CD4-positive, CD25-positive, alpha-beta regulatory T cell (primary cell): ENCODE measurements at regions not wholly inside any gene's neighbourhood (a gene's known extent, or its start where the extent isn't known, plus 50 kb on each side); places are given as distances from the start of the nearest gene placed in this dataset.

Experiments used
- ATAC-seq, 2 donors: fragments of 150-1000 bp; cut with Tn5 transposase; one replicate each; pipeline ENCODE4 v1.10.0; 2021; ENCODE audit warnings: low read depth in 2 of 2, moderate number of reproducible peaks in 2 of 2, moderate library complexity in 1 of 2
- DNase-seq, 3 donors: peaks; one replicate each; pipeline versions ENCODE4 v3.0.0 to v3.0.0-alpha.2; 2012 to 2022; ENCODE audit warnings: mixed read lengths in 1 of 3
- H3K27ac ChIP-seq: one replicate; pipeline ENCODE4 v1.7.0; 2013; ENCODE audit warnings: mild to moderate bottlenecking, low read length; ENCODE audit not compliant: insufficient read depth, poor library complexity, severe bottlenecking
- H3K27me3 ChIP-seq: one replicate; pipeline ENCODE4 v1.7.0; 2013; ENCODE audit warnings: low read length; ENCODE audit not compliant: control insufficient read depth, insufficient read depth
- H3K36me3 ChIP-seq: one replicate; pipeline ENCODE4 v1.7.0; 2013; ENCODE audit warnings: mild to moderate bottlenecking, low read length, moderate library complexity; ENCODE audit not compliant: control insufficient read depth, insufficient read depth
- H3K4me1 ChIP-seq: 2 replicates; pipeline ENCODE4 v1.7.0; 2013; ENCODE audit warnings: mild to moderate bottlenecking, low read length; ENCODE audit not compliant: insufficient read depth, control insufficient read depth, poor library complexity, severe bottlenecking
- H3K4me3 ChIP-seq: one replicate; pipeline ENCODE4 v1.7.0; 2013; ENCODE audit warnings: low read depth, mild to moderate bottlenecking, low read length, moderate library complexity
- H3K9me3 ChIP-seq, 2 experiments: 1 replicate in 1 of 2; 2 replicates in 1 of 2; pipeline ENCODE4 v1.7.0; 2013; ENCODE audit warnings: low read length in 2 of 2, mild to moderate bottlenecking in 1 of 2, moderate library complexity in 1 of 2; ENCODE audit not compliant: control insufficient read depth in 2 of 2
- H3K27ac Mint-ChIP-seq, 3 donors: one replicate each; pipeline ENCODE4 v1.8.0; 2020 to 2022; ENCODE audit warnings: mild to moderate bottlenecking in 3 of 3, mixed read lengths in 3 of 3, moderate library complexity in 2 of 3
- H3K27me3 Mint-ChIP-seq: one replicate; pipeline ENCODE4 v1.8.0; 2022; ENCODE audit warnings: mild to moderate bottlenecking, mixed read lengths
- H3K36me3 Mint-ChIP-seq: one replicate; pipeline ENCODE4 v1.8.0; 2020; ENCODE audit warnings: mixed read lengths
- H3K4me1 Mint-ChIP-seq, 4 donors: one replicate each; pipeline ENCODE4 v1.8.0; 2020 to 2022; ENCODE audit warnings: mixed read lengths in 4 of 4, mild to moderate bottlenecking in 1 of 4
- H3K4me3 Mint-ChIP-seq, 4 donors: one replicate each; pipeline ENCODE4 v1.8.0; 2020 to 2022; ENCODE audit warnings: mild to moderate bottlenecking in 4 of 4, mixed read lengths in 4 of 4, moderate library complexity in 3 of 4
- H3K9me3 Mint-ChIP-seq, 7 donors: one replicate each; pipeline ENCODE4 v1.8.0; 2020 to 2022; ENCODE audit warnings: mixed read lengths in 7 of 7, mild to moderate bottlenecking in 3 of 7, moderate library complexity in 2 of 7

DNA sequence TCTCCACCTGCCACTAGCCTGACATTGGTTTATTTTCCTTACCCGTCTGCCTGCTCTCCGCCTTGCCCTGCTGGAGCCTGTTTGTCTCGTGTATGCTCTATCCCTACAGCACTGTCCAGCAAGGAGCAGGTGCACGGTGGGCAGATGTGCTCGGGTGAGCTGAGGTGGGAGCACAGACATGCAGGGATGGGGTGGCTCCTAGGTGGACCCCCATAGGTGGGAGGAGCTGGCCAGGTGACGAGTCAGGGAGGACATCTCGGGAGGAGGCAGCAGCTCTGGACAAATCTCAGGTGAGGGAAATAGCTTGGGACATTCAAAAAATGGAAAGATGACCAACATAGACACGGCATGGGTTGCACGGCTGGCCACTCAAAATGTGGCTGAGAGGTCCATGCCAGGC, 89.2 kb upstream of the SHANK2 start:
- Histone ChIP-seq H3K27ac (no peak overlapping the region), H3K4me3 (no peak overlapping the region), H3K36me3 (no peaks in the 10 kb centered on the region), H3K4me1 (no peaks in the 10 kb centered on the region), H3K9me3 (no peaks in the 10 kb centered on the region), H3K27me3 (no peaks in the 10 kb centered on the region)
- ATAC-seq (no peak), DNase-seq (no peak)
- H3K4me1 Mint-ChIP-seq = no peaks in the 10 kb centered on the region
- H3K27me3 Mint-ChIP-seq = peaks cover 9% of the 10 kb centered on the region
- H3K36me3 Mint-ChIP-seq = no peaks in the 10 kb centered on the region
- H3K9me3 Mint-ChIP-seq = peaks cover 0 to 3% (median 0%) of the 10 kb centered on the region in 7 donors
- no peak overlapping the region for H3K27ac Mint-ChIP-seq
- no peak overlapping the region for H3K4me3 Mint-ChIP-seq

- ATAC-seq = no peak
- Mint-ChIP-seq H3K4me1 (no peaks in the 10 kb centered on the region), H3K9me3 (peaks cover 0 to 3% (median 0%) of the 10 kb centered on the region in 7 donors), H3K27ac (no peak overlapping the region), H3K36me3 (no peaks in the 10 kb centered on the region), H3K4me3 (no peak overlapping the region), H3K27me3 (peaks cover 9% of the 10 kb centered on the region)
- H3K4me1 ChIP-seq = no peaks in the 10 kb centered on the region
- DNase-seq = no peak
- no peak overlapping the region for H3K27ac ChIP-seq
- no peaks in the 10 kb centered on the region for H3K36me3 ChIP-seq
- no peaks in the 10 kb centered on the region for H3K9me3 ChIP-seq
- H3K4me3 ChIP-seq = no peak overlapping the region
- no peaks in the 10 kb centered on the region for H3K27me3 ChIP-seq
Observed at GRCh38 chr11:71341173-71341572, 88.8 kb upstream of the SHANK2 start.

DNA sequence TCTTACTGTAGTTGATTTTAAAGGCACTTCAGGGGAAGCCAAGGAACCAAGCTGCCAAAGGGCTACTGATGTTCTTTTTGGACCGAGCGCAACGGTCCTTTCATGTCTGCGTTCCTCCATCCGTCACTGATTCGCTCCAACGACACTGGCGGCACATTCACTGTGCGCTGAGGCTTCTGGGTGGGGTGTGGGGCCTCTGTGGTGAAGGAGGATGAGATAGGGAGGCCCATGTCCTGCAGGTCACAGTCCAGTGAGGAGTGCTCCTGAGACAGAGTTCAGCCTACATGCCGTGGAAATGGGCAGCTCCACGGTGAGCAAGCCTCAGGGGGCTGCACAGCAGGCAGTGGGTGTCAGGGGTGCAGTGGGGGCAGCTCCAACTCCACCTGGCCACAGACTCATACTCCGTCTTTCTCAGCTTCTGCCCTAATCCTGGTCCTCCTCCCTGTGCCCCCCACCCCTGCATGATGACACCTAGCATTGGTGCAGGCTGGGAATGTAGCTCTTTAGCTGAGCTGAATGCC, 87.8 kb upstream of the SHANK2 start:
- Mint-ChIP-seq H3K27me3 (peaks cover 9% of the 10 kb centered on the region), H3K27ac (no peak overlapping the region), H3K4me1 (no peaks in the 10 kb centered on the region), H3K36me3 (no peaks in the 10 kb centered on the region), H3K9me3 (peaks cover 0 to 3% (median 0%) of the 10 kb centered on the region in 7 donors), H3K4me3 (no peak overlapping the region)
- Histone ChIP-seq H3K4me3 (no peak overlapping the region), H3K27me3 (no peaks in the 10 kb centered on the region), H3K36me3 (no peaks in the 10 kb centered on the region), H3K27ac (no peak overlapping the region), H3K9me3 (no peaks in the 10 kb centered on the region), H3K4me1 (no peaks in the 10 kb centered on the region)
- ATAC-seq (no peak), DNase-seq (no peak)

- Mint-ChIP-seq H3K27me3 (peaks cover 9% of the 10 kb centered on the region), H3K4me3 (no peak overlapping the region), H3K27ac (no peak overlapping the region), H3K36me3 (no peaks in the 10 kb centered on the region), H3K4me1 (no peaks in the 10 kb centered on the region), H3K9me3 (peaks cover 0 to 8% (median 0%) of the 10 kb centered on the region in 7 donors)
- H3K27me3 ChIP-seq = no peaks in the 10 kb centered on the region
- no peaks in the 10 kb centered on the region for H3K36me3 ChIP-seq
- no peaks in the 10 kb centered on the region for H3K4me1 ChIP-seq
- H3K27ac ChIP-seq = no peak overlapping the region
- no peak overlapping the region for H3K4me3 ChIP-seq
- DNase-seq (no peak), ATAC-seq (no peak)
- H3K9me3 ChIP-seq = peaks cover 0 to 4% of the 10 kb centered on the region in 2 experiments
Observed at GRCh38 chr11:71339396-71339881, 87.1 kb upstream of the SHANK2 start.

DNA sequence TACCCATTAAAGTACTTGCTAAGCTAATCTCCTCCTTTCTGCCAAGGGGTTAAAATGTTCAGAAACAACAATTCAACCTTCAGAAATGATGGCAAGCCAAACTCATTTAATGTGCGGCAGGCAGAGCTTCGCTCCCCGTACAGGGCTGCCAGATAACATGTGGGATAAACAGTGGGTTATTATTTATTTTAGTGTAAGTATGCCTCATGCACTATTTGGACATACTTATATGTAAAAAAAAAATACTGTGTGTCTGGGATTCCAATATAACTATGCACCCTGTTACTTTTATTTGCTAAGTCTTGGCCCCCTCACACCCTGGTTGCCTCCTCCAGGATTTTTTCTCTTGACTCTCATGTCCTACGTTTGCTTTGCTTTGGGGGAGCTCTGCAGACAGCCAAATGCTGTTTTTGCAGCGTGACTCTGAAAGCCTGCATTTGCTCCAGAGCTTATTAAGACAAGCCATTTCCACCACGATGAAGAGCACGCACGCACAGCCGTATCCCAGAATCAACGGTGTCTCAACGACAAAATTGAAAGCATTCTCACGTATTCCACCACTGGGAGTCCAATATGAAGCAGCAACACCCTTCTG, 86.5 kb upstream of the SHANK2 start:
- Histone ChIP-seq H3K4me1 (no peaks in the 10 kb centered on the region), H3K9me3 (peaks cover under 1 to 10% of the 10 kb centered on the region in 2 experiments), H3K4me3 (no peak overlapping the region), H3K27me3 (no peaks in the 10 kb centered on the region), H3K36me3 (no peaks in the 10 kb centered on the region), H3K27ac (no peak overlapping the region)
- H3K4me3 Mint-ChIP-seq = no peak overlapping the region
- peaks cover 0 to 12% (median under 1%) of the 10 kb centered on the region in 7 donors for H3K9me3 Mint-ChIP-seq
- no peaks in the 10 kb centered on the region for H3K4me1 Mint-ChIP-seq
- no peak for ATAC-seq
- H3K36me3 Mint-ChIP-seq = no peaks in the 10 kb centered on the region
- H3K27me3 Mint-ChIP-seq = peaks cover 6% of the 10 kb centered on the region
- no peak for DNase-seq
- no peak overlapping the region for H3K27ac Mint-ChIP-seq

DNA sequence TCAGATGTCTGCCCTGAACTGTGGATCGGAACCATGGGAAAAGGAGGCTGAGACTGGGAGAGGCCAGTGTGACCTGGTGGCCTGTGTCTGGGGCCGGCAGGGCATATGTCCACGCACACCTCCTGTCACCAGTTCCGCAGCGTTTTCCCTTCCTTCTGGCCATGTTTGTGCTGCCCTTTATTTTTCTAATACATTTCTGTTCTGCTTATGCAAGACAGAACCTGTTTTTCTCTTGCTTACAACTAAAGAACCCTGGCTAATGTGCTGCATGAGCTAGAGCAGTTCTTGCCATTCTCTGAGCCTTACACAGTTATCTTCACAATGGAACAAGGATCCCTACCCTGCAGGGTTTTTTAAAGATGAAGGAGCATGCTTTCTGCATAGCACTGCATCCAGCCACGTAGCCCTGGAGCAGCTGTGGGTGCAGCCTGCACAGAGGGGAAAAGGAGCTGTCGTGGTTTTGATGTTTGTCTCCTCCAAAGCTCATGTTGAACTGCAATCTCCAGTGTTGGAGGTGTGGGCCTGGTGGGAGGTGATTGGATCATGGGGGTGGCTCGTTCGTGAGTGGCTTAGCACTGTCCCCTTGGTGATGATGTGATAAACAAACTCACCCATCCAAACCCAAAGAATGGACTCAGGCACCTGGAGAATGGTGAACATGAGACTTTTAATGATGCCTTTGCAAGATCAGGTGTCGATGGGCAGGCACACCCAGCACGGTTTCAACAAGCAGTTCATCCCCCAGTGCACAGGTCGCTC, 84.8 kb upstream of the SHANK2 start:
- Histone ChIP-seq H3K27me3 (no peaks in the 10 kb centered on the region), H3K9me3 (peaks cover 10 to 27% of the 10 kb centered on the region in 2 experiments), H3K4me1 (no peaks in the 10 kb centered on the region), H3K4me3 (no peak overlapping the region), H3K36me3 (no peaks in the 10 kb centered on the region), H3K27ac (no peak overlapping the region)
- ATAC-seq = no peak
- Mint-ChIP-seq H3K27me3 (no peaks in the 10 kb centered on the region), H3K36me3 (no peaks in the 10 kb centered on the region), H3K27ac (no peak overlapping the region), H3K4me1 (no peaks in the 10 kb centered on the region), H3K4me3 (no peak overlapping the region), H3K9me3 (peaks cover 0 to 24% (median 2%) of the 10 kb centered on the region in 7 donors)
- no peak for DNase-seq

DNA sequence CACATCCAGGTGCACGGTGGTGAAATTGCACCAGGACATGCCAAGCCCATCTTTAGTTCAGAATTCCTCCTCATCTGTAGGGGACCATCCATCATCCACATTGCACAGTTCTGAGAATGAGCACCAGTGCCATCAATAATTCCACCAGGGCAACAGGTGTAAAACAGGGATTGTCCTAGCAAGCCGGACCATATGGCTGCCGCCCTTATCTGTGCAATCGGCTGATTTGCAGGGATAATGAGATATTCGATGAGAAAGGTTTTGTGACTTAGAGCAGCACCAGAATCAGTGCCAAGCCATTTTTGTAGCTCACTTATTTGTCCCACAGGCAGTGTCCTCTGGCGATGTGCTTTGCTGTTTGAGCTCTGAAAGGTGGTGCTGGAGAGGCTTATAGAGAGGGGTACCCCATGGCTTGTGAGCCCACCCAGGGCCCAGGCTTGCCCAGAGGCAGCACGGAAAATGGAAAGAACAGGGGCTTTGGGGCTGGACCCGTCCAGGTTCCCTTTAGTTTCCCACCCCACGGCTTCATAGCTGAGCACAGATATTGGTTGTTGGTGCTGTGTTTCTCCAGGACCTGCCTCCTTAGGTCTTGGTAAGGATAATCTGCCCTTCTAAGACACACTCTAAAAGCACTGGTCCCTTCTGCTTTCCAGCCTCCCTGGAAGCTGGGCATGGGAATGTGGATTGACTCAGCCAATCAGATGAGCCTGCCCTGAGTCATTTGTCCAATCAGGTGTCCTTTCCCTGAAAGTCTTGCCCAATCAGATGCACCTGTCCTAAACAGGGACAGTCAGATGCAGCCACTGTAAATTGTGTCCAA, 84.0 kb upstream of the SHANK2 start:
- Histone ChIP-seq H3K27ac (no peak overlapping the region), H3K9me3 (peaks cover 10 to 32% of the 10 kb centered on the region in 2 experiments), H3K36me3 (no peaks in the 10 kb centered on the region), H3K4me3 (no peak overlapping the region), H3K27me3 (no peaks in the 10 kb centered on the region), H3K4me1 (no peaks in the 10 kb centered on the region)
- Mint-ChIP-seq H3K4me3 (no peak overlapping the region), H3K9me3 (peaks cover 0 to 29% (median 2%) of the 10 kb centered on the region in 7 donors), H3K4me1 (no peaks in the 10 kb centered on the region), H3K27me3 (no peaks in the 10 kb centered on the region), H3K27ac (no peak overlapping the region), H3K36me3 (no peaks in the 10 kb centered on the region)
- DNase-seq = no peak
- ATAC-seq = no peak
